ENCODE measurements at regions not wholly inside any gene's neighbourhood (a gene's known extent, or its start where the extent isn't known, plus 50 kb on each side); places are given as distances from the start of the nearest gene placed in this dataset.

DNA sequence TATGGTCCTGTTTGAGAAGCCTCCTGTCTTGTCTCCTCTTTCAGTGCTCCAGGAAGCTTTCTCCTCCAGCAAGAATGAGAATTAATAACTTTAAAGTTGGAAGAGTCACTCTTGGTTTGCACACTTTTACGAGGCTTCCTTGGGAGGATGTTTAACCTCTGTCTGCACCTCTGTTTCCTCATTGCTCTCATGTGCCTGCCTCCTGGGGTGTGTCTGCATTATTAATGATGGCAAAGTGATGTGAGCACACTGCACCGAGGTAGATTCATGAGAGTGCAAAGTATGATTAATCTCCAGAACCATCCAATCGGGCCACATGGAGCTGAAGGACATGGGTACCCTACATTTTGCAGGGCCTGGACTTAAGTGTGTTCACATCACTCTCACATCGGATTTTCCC, 73.5 kb upstream of the TENM4 start:
- TF ChIP-seq ZNF70 (CRISPR knock-in tag; IDR thresholded peaks at IDR 0.05) (no peak), ISL1 (CRISPR knock-in tag; IDR thresholded peaks at IDR 0.05) (no peak), CSDC2 (CRISPR knock-in tag; IDR thresholded peaks at IDR 0.05) (no peak), ZFP3 (CRISPR knock-in tag; IDR thresholded peaks at IDR 0.05) (no peak), PPARA (CRISPR knock-in tag; IDR thresholded peaks at IDR 0.05; ENCODE audit: borderline replicate concordance) (no peak), ZNF565 (CRISPR knock-in tag; conservative IDR thresholded peaks at IDR 0.05; ENCODE audit: low read depth) (no peak), ZFP30 (CRISPR knock-in tag; IDR thresholded peaks at IDR 0.05) (no peak), RARB (CRISPR knock-in tag; IDR thresholded peaks at IDR 0.05) (no peak), OSR1 (CRISPR knock-in tag; IDR thresholded peaks at IDR 0.05) (no peak), GLIS3 (CRISPR knock-in tag; IDR thresholded peaks at IDR 0.05) (no peak), ESRRG (CRISPR knock-in tag; IDR thresholded peaks at IDR 0.05) (no peak)
- TF ChIP-seq, protein P1, sequence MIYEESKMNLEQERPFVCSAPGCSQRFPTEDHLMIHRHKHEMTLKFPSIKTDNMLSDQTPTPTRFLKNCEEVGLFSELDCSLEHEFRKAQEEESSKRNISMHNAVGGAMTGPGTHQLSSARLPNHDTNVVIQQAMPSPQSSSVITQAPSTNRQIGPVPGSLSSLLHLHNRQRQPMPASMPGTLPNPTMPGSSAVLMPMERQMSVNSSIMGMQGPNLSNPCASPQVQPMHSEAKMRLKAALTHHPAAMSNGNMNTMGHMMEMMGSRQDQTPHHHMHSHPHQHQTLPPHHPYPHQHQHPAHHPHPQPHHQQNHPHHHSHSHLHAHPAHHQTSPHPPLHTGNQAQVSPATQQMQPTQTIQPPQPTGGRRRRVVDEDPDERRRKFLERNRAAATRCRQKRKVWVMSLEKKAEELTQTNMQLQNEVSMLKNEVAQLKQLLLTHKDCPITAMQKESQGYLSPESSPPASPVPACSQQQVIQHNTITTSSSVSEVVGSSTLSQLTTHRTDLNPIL (CRISPR knock-in tag; IDR thresholded peaks at IDR 0.05; ENCODE audit: low read depth), result no peak
- TF ChIP-seq, protein P2, sequence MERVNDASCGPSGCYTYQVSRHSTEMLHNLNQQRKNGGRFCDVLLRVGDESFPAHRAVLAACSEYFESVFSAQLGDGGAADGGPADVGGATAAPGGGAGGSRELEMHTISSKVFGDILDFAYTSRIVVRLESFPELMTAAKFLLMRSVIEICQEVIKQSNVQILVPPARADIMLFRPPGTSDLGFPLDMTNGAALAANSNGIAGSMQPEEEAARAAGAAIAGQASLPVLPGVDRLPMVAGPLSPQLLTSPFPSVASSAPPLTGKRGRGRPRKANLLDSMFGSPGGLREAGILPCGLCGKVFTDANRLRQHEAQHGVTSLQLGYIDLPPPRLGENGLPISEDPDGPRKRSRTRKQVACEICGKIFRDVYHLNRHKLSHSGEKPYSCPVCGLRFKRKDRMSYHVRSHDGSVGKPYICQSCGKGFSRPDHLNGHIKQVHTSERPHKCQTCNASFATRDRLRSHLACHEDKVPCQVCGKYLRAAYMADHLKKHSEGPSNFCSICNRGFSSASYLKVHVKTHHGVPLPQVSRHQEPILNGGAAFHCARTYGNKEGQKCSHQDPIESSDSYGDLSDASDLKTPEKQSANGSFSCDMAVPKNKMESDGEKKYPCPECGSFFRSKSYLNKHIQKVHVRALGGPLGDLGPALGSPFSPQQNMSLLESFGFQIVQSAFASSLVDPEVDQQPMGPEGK (CRISPR knock-in tag; IDR thresholded peaks at IDR 0.05; ENCODE audit: borderline replicate concordance), result no peak

Data from SK-N-SH treated with all-trans-retinoic acid at 6 μM for 48 hours (cell line).